ENCODE measurements at regions not wholly inside any gene's neighbourhood (a gene's known extent, or its start where the extent isn't known, plus 50 kb on each side); places are given as distances from the start of the nearest gene placed in this dataset.
A peak's percentile ranks its signal among the peaks of the same experiment; 100 is the strongest.

- no peak for DNase-seq
These were observed 49.7 kb downstream of the KLF12 start for GRCh38 chr13:74084375-74084935.

- DNase-seq = no peak
These were observed 51.5 kb downstream of the KLF12 start for GRCh38 chr13:74082741-74083160.

- DNase-seq = no peak
These were observed 53.4 kb downstream of the KLF12 start for GRCh38 chr13:74080762-74081161.

GRCh38 chr13:74077792-74078191 is 56.4 kb downstream of the KLF12 start:
- DNase-seq = no peak

GRCh38 chr13:74077375-74077774 is 56.8 kb downstream of the KLF12 start:
- no peak for DNase-seq

- DNase-seq = no peak
These were observed 59.5 kb downstream of the KLF12 start for GRCh38 chr13:74074723-74075122.

GRCh38 chr13:74073274-74073673 is 60.9 kb downstream of the KLF12 start:
- no peak for DNase-seq

- DNase-seq = no peak
These were observed 63.7 kb downstream of the KLF12 start for GRCh38 chr13:74070513-74070912.

GRCh38 chr13:74070065-74070464 is 64.1 kb downstream of the KLF12 start:
- no peak for DNase-seq

GRCh38 chr13:74068471-74068870 is 65.7 kb downstream of the KLF12 start:
- no peak for DNase-seq

- no peak for DNase-seq
These were observed 66.4 kb downstream of the KLF12 start for GRCh38 chr13:74067818-74068217.

- no peak for DNase-seq
These were observed 67.3 kb downstream of the KLF12 start for GRCh38 chr13:74066937-74067336.

- no peak for DNase-seq
These were observed 69.3 kb downstream of the KLF12 start for GRCh38 chr13:74064805-74065312.

GRCh38 chr13:74063533-74064100 is 70.6 kb downstream of the KLF12 start:
- no peak for DNase-seq

GRCh38 chr13:74062933-74063332 is 71.3 kb downstream of the KLF12 start:
- DNase-seq = peak in 1 of 2 experiments; percentile 51

- no peak for DNase-seq
These were observed 72.1 kb downstream of the KLF12 start for GRCh38 chr13:74061926-74062595.

- DNase-seq = no peak
These were observed 77.2 kb downstream of the KLF12 start for GRCh38 chr13:74056801-74057542.

- no peak for DNase-seq
These were observed 81.7 kb downstream of the KLF12 start for GRCh38 chr13:74052402-74052928.

- no peak for DNase-seq
These were observed 85.4 kb downstream of the KLF12 start for GRCh38 chr13:74048756-74049155.

- DNase-seq = no peak
These were observed 86.1 kb downstream of the KLF12 start for GRCh38 chr13:74047931-74048600.

- DNase-seq = no peak
These were observed 87.8 kb downstream of the KLF12 start for GRCh38 chr13:74046431-74046830.

- DNase-seq = no peak
These were observed 88.6 kb downstream of the KLF12 start for GRCh38 chr13:74045583-74045982.

- DNase-seq = no peak
These were observed 91.0 kb downstream of the KLF12 start for GRCh38 chr13:74043237-74043636.
